ENCODE measurements at regions not wholly inside any gene's neighbourhood (a gene's known extent, or its start where the extent isn't known, plus 50 kb on each side); places are given as distances from the start of the nearest gene placed in this dataset.

GRCh38 chr13:89567025-89567424 is 1780.5 kb upstream of the MIR17HG start:
- Histone ChIP-seq H3K9me1 (ENCODE audit: insufficient read depth, low read length) (no peaks in the 10 kb centered on the region), H4K91ac (ENCODE audit: insufficient read depth, low read depth, low read length) (no peak overlapping the region), H2AFZ (replicated peaks; ENCODE audit: low read length, poor library complexity) (no peak overlapping the region), H3K27ac (ENCODE audit: insufficient read depth, low read length) (no peak overlapping the region), H3K9me3 (ENCODE audit: control insufficient read depth, insufficient read depth, low read length) (no peaks in the 10 kb centered on the region), H3K14ac (replicated peaks; ENCODE audit: low read depth, low read length) (no peak overlapping the region), H3K4ac (ENCODE audit: low read depth, low read length) (no peak overlapping the region), H3K18ac (ENCODE audit: low read depth, low read length) (no peak overlapping the region), H2BK5ac (ENCODE audit: low read depth, low read length, poor library complexity, severe bottlenecking) (no peak overlapping the region), H3K36me3 (ENCODE audit: control insufficient read depth, insufficient read depth, low read length) (no peaks in the 10 kb centered on the region), H3K23ac (ENCODE audit: low read depth, low read length) (no peak overlapping the region), H2AK5ac (ENCODE audit: low read depth, low read length) (no peak overlapping the region), H3K9ac (ENCODE audit: low read depth, low read length) (no peak overlapping the region), H2BK15ac (ENCODE audit: low read depth, low read length) (no peak overlapping the region), H2AK9ac (replicated peaks; ENCODE audit: low read depth, low read length, poor library complexity) (no peak overlapping the region), H3K56ac (ENCODE audit: extremely low read depth, insufficient read depth, low read length) (no peak overlapping the region), H2BK120ac (ENCODE audit: low read depth, low read length) (no peak overlapping the region), H3K4me1 (ENCODE audit: control insufficient read depth, insufficient read depth, low read length) (no peaks in the 10 kb centered on the region), H3K79me1 (ENCODE audit: low read depth in 1 of 2, low read length in 2 of 2) (no peaks in the 10 kb centered on the region), H3K4me2 (ENCODE audit: low read depth, low read length) (no peak overlapping the region), H3K27me3 (ENCODE audit: control insufficient read depth, insufficient read depth, low read length) (no peaks in the 10 kb centered on the region), H3K4me3 (ENCODE audit: insufficient read depth, low read depth, low read length) (no peak overlapping the region), H2BK20ac (ENCODE audit: low read depth, low read length) (no peak overlapping the region), H4K8ac (ENCODE audit: low read depth in 2 of 2, low read length in 2 of 2) (no peak overlapping the region), H4K20me1 (ENCODE audit: insufficient read depth, low read length) (no peaks in the 10 kb centered on the region), H4K5ac (ENCODE audit: low read depth, low read length) (no peak overlapping the region)
- no CpG with 5 or more reads among the region's 4 CpGs for WGBS, 2 experiments (ENCODE audit: extremely low coverage in 2 of 2, insufficient read length in 1 of 2)
- TF ChIP-seq MAFK (IDR thresholded peaks at IDR 0.05; ENCODE audit: low read depth, low read length) (peak; percentile 64), BHLHE40 (IDR thresholded peaks at IDR 0.05; ENCODE audit: low read depth, low read length) (no peak), RFX5 (IDR thresholded peaks at IDR 0.05; ENCODE audit: low read depth, low read length) (no peak), FOS (IDR thresholded peaks at IDR 0.05; ENCODE audit: low read depth, low read length) (no peak), MXI1 (IDR thresholded peaks at IDR 0.05; ENCODE audit: borderline replicate concordance, low read depth, low read length) (no peak), NFE2L2 (IDR thresholded peaks at IDR 0.05; ENCODE audit: low read depth, low read length) (no peak), MAZ (IDR thresholded peaks at IDR 0.05; ENCODE audit: borderline replicate concordance, low read depth, low read length) (no peak)
- intact Hi-C loops (cut with micrococcal nuclease), result no loop called here
- ChIA-PET CTCF (no interaction called here), POLR2A (ENCODE audit: unreplicated experiment) (no interaction called here)
- DNase-seq (no peak), ATAC-seq (ENCODE audit: low read depth) (no peak)
- in situ Hi-C loops (cut with MboI; ENCODE audit: low sequenced_read_pairs), result no loop called here
- dilution Hi-C loops (cut with HindIII; ENCODE audit: low sequenced_read_pairs, unreplicated experiment), result no loop called here
- BruUV-seq (replicated peaks), result no TSS peak

Measured in IMR-90 (cell line).